Nephron (organoid): ENCODE measurements at regions not wholly inside any gene's neighbourhood (a gene's known extent, or its start where the extent isn't known, plus 50 kb on each side); places are given as distances from the start of the nearest gene placed in this dataset.

Experiments used
- H3K27ac Mint-ChIP-seq, 3 experiments: 2 replicates each; pipeline ENCODE4 v1.8.0; 2020; ENCODE audit warnings: mixed read lengths in 3 of 3, mild to moderate bottlenecking in 2 of 3, moderate library complexity in 1 of 3
- H3K27me3 Mint-ChIP-seq: 2 replicates; pipeline ENCODE4 v1.8.0; 2021; ENCODE audit warnings: low read depth, mild to moderate bottlenecking, moderate library complexity, mixed read lengths
- H3K36me3 Mint-ChIP-seq: 2 replicates; pipeline ENCODE4 v1.8.0; 2020; ENCODE audit warnings: low read depth, mixed read lengths
- H3K4me1 Mint-ChIP-seq: 2 replicates; pipeline ENCODE4 v1.8.0; 2020; ENCODE audit warnings: mixed read lengths
- H3K4me3 Mint-ChIP-seq, 3 experiments: 2 replicates each; pipeline ENCODE4 v1.8.0; 2020; ENCODE audit warnings: mild to moderate bottlenecking in 3 of 3, mixed read lengths in 3 of 3, moderate library complexity in 2 of 3
- H3K9me3 Mint-ChIP-seq: 2 replicates; pipeline ENCODE4 v1.8.0; 2020; ENCODE audit warnings: mixed read lengths
- CTCF ChIP-seq, 3 experiments: fragments of 200-600 bp; sonication (generic); IDR thresholded peaks; one replicate each; pipeline ENCODE4 v1.5.0; 2021; ENCODE audit warnings: antibody characterized with exemption in 3 of 3; ENCODE audit not compliant: unreplicated experiment in 3 of 3

GRCh38 chr13:26888632-26889031 is 128.0 kb upstream of the GPR12 start:
- H3K4me3 Mint-ChIP-seq = no peak overlapping the region
- no peaks in the 10 kb centered on the region for H3K4me1 Mint-ChIP-seq
- H3K27ac Mint-ChIP-seq = no peak overlapping the region
- TF ChIP-seq CTCF (IDR thresholded peaks at IDR 0.05; ENCODE audit: unreplicated experiment in 3 of 3) = no peak
- peaks cover 20% of the 10 kb centered on the region for H3K27me3 Mint-ChIP-seq
- H3K9me3 Mint-ChIP-seq = no peaks in the 10 kb centered on the region
- H3K36me3 Mint-ChIP-seq = no peaks in the 10 kb centered on the region

- no peaks in the 10 kb centered on the region for H3K4me1 Mint-ChIP-seq
- no peak overlapping the region for H3K4me3 Mint-ChIP-seq
- peaks cover 20% of the 10 kb centered on the region for H3K27me3 Mint-ChIP-seq
- no peaks in the 10 kb centered on the region for H3K36me3 Mint-ChIP-seq
- H3K27ac Mint-ChIP-seq = no peak overlapping the region
- H3K9me3 Mint-ChIP-seq = no peaks in the 10 kb centered on the region
- no peak for TF ChIP-seq CTCF (IDR thresholded peaks at IDR 0.05; ENCODE audit: unreplicated experiment in 3 of 3)
Measured at GRCh38 chr13:26887594-26887993, 127.0 kb upstream of the GPR12 start.

GRCh38 chr13:26883613-26884257 is 123.1 kb upstream of the GPR12 start:
- no peaks in the 10 kb centered on the region for H3K36me3 Mint-ChIP-seq
- no peak for TF ChIP-seq CTCF (IDR thresholded peaks at IDR 0.05; ENCODE audit: unreplicated experiment in 3 of 3)
- H3K4me3 Mint-ChIP-seq = no peak overlapping the region
- peaks cover 3% of the 10 kb centered on the region for H3K9me3 Mint-ChIP-seq
- H3K4me1 Mint-ChIP-seq = no peaks in the 10 kb centered on the region
- peaks cover 6% of the 10 kb centered on the region for H3K27me3 Mint-ChIP-seq
- no peak overlapping the region for H3K27ac Mint-ChIP-seq

- Mint-ChIP-seq H3K9me3 (peaks cover 3% of the 10 kb centered on the region), H3K4me3 (no peak overlapping the region), H3K27me3 (no peaks in the 10 kb centered on the region), H3K36me3 (no peaks in the 10 kb centered on the region), H3K4me1 (no peaks in the 10 kb centered on the region), H3K27ac (no peak overlapping the region)
- TF ChIP-seq CTCF (IDR thresholded peaks at IDR 0.05; ENCODE audit: unreplicated experiment in 3 of 3) = no peak
Measured at GRCh38 chr13:26882731-26883130, 122.1 kb upstream of the GPR12 start.

- H3K9me3 Mint-ChIP-seq = peaks cover 3% of the 10 kb centered on the region
- no peaks in the 10 kb centered on the region for H3K4me1 Mint-ChIP-seq
- H3K27ac Mint-ChIP-seq = peak overlapping the region in 1 of 3 experiments; percentile 45
- TF ChIP-seq CTCF (IDR thresholded peaks at IDR 0.05; ENCODE audit: unreplicated experiment in 3 of 3) = no peak
- H3K36me3 Mint-ChIP-seq = no peaks in the 10 kb centered on the region
- peaks cover 5% of the 10 kb centered on the region for H3K27me3 Mint-ChIP-seq
- H3K4me3 Mint-ChIP-seq = no peak overlapping the region
Measured at GRCh38 chr13:26881154-26881553, 120.6 kb upstream of the GPR12 start.

GRCh38 chr13:26880735-26881134 is 120.1 kb upstream of the GPR12 start:
- no peak overlapping the region for H3K4me3 Mint-ChIP-seq
- TF ChIP-seq CTCF (IDR thresholded peaks at IDR 0.05; ENCODE audit: unreplicated experiment in 3 of 3) = no peak
- H3K4me1 Mint-ChIP-seq = no peaks in the 10 kb centered on the region
- H3K36me3 Mint-ChIP-seq = no peaks in the 10 kb centered on the region
- no peak overlapping the region for H3K27ac Mint-ChIP-seq
- H3K27me3 Mint-ChIP-seq = peaks cover 7% of the 10 kb centered on the region
- H3K9me3 Mint-ChIP-seq = peaks cover 3% of the 10 kb centered on the region
